Stimulated activated CD4-positive, alpha-beta T cell treated with anti-CD3 and anti-CD28 coated beads, Interleukin-12 subunit alpha, Interleukin-12 subunit beta, amount 100 ng/mL, for 48 hours (primary cell): ENCODE measurements at regions not wholly inside any gene's neighbourhood (a gene's known extent, or its start where the extent isn't known, plus 50 kb on each side); places are given as distances from the start of the nearest gene placed in this dataset.

Experiments
- DNase-seq, 3 donors: peaks; one replicate each; pipeline ENCODE4 v3.0.0-alpha.2; 2020; ENCODE audit warnings: low read depth in 2 of 3, low spot score in 1 of 3

- no peak for DNase-seq
These were observed 148.9 kb downstream of the SOX11 start for GRCh38 chr2:5841126-5841525.

DNA sequence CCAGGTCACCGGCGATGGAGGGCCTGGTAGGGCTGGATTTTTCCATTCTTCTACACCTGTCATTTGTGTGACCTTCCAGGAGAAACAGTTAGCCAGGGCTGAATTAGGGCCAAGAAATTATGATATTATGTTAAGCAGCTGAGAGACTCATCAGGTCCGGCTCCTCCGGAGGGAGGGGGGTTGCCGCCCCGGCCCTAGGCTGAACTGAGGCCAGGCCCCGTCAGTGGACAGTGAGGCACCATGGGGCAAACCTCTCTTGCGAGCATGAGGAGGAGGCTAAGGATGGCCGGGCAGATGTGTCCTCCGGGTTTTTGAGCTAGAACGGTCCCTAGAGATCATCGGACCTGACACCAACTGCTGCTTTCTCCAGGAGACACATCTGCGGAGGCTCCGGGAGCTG, 150.1 kb downstream of the SOX11 start:
- no peak for DNase-seq

GRCh38 chr2:5845798-5846330, 153.7 kb downstream of the SOX11 start:
- DNase-seq = no peak

DNA sequence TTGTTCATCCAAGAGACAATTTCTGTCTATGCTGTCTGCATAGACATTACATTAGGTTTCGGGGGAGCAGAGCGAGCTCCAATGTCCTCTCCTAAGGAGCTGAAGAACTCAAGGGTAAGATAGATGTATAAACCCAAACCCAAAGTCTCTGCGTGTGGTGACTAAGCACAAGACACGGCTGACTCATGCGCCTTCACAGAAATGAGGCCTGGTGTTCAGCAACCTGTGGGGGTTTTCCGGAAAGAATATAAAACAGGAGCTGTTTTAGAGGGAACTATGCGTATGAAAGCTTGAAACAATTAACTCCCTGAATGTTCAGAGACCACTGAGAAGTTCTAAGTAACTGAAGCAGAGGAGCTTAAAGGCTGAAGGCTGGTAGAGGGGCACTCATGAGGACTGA, 154.7 kb downstream of the SOX11 start:
- DNase-seq = no peak

DNA sequence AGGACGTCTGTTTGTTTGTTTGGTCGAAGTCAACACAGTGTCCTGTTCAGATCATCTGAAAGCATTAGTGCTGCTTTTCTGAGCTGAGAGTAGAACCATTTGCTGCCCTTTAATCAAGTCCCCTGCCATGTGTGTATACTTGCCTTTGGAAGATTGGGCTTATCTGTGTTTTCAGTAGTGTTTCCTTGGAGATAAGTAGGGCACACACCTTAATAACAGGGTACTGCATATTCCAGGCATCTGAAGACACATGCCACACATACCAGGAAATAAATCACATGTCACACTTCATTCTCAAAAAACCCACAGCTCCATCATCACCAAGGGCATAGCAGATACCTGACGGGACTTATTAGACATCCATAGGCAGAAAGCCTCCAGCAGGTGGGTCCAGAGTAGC, 157.4 kb downstream of the SOX11 start:
- no peak for DNase-seq

- no peak for DNase-seq
These were observed 159.2 kb downstream of the SOX11 start for GRCh38 chr2:5851410-5851809.

- no peak for DNase-seq
These were observed 162.6 kb downstream of the SOX11 start for GRCh38 chr2:5854797-5855196.

- DNase-seq = no peak
These were observed 174.9 kb downstream of the SOX11 start for GRCh38 chr2:5867056-5867455.

DNA sequence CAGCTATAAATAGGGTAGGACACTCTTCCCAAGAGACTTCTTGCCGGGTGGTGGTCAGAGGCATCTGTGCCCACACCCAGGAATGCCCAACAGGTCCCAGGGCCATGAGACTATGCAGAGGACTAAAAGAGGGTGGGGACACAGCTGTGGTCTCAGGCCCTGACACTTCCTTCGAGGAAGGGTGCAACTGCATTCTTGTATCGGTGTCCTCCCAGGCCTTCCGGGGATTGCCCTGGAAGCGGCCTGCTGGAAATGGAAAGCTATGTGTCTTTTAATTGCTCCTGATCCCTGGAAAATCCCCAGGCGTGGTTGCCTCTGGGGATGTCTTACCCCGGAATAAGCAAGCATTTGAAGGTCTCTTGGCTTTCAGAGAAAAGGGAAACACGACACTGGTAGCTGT, 176.7 kb downstream of the SOX11 start:
- no peak for DNase-seq

- DNase-seq = no peak
These were observed 177.8 kb downstream of the SOX11 start for GRCh38 chr2:5869936-5870335.

DNA sequence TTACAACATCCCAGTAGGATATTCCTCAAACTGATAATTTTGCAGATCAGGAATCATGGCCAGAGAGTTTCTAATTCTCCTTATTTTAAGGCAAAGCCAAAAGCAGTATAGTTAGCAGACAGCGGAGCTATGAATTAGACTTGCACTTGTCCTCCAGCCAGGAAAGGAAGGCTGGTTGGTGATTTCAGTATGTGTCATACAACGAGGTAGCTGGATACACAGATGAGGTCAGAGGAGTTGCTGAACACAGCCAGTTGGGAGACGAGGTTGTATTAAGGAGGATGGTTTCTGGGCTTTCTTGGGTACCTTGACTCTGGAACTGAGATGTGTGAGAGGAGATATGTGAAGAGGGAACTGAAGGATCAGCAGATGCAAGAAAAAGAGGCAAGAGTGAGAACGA, 185.2 kb downstream of the SOX11 start:
- DNase-seq = no peak

DNA sequence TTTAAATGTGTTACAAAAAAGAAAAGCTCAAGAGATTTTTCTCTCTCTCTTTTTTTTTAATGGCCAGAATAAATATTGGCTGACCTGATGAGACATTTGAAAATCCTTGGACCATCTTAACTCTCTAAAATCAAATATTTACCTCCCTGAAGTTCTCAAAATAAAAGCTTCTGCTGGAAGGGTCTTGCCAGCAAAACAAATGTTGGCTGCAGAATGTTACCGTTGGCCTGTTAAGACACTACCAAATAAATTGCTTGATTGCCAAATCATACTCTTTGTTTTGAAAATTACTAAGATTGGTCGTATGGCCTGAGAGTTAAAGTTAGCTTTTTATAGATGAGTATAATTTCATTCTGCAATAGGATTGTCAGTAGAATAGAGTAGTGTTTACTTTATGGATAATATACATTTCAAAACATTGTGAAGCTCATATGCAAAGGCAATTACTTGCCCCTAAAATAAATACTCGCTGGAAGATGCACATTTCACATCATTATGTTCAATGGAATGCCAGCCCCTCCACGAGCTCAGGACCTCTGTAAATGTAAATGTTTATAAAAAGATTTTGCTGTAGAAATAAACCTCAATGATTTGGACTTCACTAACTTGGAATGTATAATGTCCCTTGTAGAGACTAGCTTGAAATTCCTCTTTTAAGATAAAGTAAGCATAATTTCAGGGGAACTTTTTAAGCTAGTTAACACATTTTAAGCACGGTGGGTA, 193.4 kb downstream of the SOX11 start:
- no peak for DNase-seq

GRCh38 chr2:5886462-5886861, 194.3 kb downstream of the SOX11 start:
- no peak for DNase-seq

- DNase-seq = no peak
These were observed 195.9 kb downstream of the SOX11 start for GRCh38 chr2:5888126-5888525.

- no peak for DNase-seq
These were observed 197.3 kb downstream of the SOX11 start for GRCh38 chr2:5889519-5889918.

GRCh38 chr2:5894355-5894754, 202.2 kb downstream of the SOX11 start:
- DNase-seq = no peak

DNA sequence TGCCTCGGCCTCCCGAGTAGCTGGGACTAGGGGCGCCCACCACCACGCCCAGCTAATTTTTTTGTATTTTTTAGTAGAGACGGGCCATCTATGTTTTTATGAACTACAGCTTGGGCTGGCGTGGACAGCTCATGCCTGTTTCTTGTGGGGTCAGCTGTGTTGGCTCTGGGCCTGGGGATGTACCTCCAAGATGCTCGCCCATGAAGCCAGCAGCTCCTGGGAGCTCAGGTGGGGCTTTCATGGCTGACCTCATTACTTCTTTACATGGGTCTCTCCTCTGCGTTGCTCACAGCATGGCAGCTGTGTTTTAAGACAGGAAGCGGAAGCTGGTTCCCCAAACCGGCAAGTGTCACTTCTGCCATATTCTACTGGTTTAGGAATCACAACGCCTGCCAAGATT, 203.1 kb downstream of the SOX11 start:
- DNase-seq = no peak

GRCh38 chr2:5897249-5897648, 205.1 kb downstream of the SOX11 start:
- no peak for DNase-seq

- DNase-seq = no peak
These were observed 206.5 kb downstream of the SOX11 start for GRCh38 chr2:5898667-5899066.

DNA sequence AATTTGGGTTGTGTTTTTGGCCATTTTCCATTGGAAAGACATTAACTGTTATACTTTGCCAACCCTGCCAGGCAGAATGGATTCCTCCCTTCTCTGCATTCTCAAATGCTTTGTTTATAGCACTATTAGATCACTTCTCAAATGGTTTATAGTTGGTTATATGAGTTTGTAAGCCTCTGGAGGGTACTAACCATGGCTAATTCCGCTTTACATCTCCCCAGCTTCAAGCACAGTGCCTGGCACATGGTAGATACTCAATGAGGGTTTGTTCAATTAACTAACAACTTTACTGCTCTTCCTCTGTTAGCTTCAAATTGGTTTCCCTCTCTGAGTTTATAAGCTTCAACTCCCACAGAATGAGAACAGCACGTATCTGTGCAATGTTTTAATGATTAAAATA, 213.5 kb downstream of the SOX11 start:
- no peak for DNase-seq

DNA sequence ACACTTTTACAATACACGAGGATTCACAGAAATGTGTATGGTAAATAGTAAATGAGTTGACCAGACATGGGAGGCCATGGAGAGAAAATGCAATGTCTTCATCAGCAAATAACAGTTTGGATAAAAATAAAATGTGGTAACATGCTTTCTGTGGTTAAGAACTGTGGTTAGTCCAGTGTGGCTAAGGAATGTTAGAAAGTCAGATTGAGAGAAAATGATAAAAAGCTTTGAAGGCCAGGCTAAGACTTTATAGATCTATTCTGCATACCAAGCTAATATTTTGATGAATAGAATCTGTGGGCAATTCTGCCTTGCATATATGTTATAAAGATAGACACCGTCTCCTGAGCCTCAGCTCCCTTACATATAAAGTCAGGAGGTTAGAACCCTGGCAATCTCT, 215.9 kb downstream of the SOX11 start:
- DNase-seq = no peak

GRCh38 chr2:5911718-5912117, 219.5 kb downstream of the SOX11 start:
- no peak for DNase-seq

- DNase-seq = no peak
These were observed 221.7 kb downstream of the SOX11 start for GRCh38 chr2:5913711-5914395.
